GM18520 (cell line): ENCODE measurements at regions not wholly inside any gene's neighbourhood (a gene's known extent, or its start where the extent isn't known, plus 50 kb on each side); places are given as distances from the start of the nearest gene placed in this dataset.
"Not testable (repeated sequence)": the region's sequence is repeated elsewhere in the genome, so short reads cannot be mapped to it uniquely, and the experiment has no call there.

Experiments
- ATAC-seq: cut with Tn5 transposase; IDR thresholded peaks from one replicate; pipeline ENCODE4 v1.9.1; 2021; ENCODE audit not compliant: unreplicated experiment

DNA sequence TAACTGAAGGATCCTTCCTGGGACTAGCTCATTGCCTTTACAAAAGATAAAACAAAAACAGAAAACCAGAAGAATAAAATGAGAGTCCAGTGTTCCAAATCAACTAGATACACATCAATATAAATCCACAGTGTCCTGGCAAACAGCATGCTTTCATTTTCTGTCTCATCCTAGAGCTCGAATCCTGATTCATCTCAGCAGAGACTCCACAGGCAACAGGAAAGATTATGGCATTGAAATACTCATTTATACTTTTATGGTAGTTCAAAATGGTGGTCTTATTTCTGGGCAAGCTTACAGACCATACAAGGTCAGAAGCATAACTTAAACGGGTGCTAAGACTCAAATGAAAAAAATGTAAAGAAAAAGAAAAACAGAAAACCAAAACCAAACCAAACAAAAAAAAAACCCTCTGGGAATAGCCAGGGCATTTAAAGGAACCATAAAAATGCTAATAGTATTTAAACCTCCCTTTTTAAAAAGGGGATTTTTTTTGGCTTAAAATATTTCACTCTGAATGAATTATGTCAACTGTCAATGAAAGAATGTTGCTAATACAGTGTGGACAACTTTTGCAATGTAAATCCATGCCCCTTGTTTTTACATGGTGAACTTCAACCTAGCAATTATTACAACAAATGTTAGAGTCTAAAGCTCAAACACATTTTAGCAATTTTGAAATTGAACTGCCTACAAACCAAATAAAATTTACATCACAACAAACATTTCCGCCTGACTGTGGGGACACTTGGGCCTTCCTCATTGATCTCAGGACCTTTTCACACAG is 57.9 kb downstream of the GPR101 start:
- ATAC-seq: no peak

DNA sequence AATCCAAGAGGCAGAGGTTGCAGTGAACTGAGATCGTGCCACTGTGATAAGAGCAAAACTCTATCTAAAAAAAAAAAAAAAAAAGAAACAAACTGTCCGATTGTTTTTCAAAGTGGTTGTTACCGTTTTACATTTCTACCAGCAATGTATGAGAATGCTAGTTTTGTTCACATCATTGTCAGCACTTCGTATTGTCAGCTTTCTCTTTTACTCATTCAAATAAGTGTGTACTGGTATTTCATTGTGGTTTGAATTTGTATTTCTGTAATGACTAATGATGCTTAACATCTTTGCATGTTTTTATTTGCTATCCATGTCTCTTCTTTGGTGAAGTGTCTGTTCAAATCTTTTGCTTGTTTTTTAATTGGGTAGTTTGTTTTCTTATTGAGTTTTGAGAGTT is 65.8 kb downstream of the GPR101 start:
- no peak for ATAC-seq

GRCh38 chrX:136963973-136964372 is 69.8 kb downstream of the GPR101 start:
- no peak for ATAC-seq

- ATAC-seq: no peak
Measured at GRCh38 chrX:136961594-136962135, 72.1 kb downstream of the GPR101 start.

DNA sequence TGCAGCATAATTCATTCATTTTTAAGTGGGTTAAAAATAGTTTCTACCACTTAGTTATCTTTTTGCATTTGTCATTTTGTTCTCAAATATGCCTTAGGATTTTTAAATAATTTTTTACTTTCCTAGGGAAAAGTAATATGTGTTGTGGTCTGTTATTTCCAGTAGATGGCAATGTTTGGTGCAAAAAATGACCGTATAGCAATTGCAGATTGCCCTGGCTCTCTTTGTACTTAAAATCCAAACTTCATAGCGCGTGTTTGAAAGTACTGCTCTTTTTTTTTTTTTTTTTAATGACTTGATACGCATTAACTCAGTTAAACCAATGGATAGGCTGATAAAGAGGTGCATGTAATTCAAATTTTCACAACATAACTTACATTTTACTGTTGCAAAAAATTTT is 74.4 kb upstream of the RBMX start:
- ATAC-seq: no peak

- peak; percentile 88 for ATAC-seq
Measured at GRCh38 chrX:136953867-136954787, 73.6 kb upstream of the RBMX start.

GRCh38 chrX:136950211-136950610 is 69.7 kb upstream of the RBMX start:
- no peak for ATAC-seq

DNA sequence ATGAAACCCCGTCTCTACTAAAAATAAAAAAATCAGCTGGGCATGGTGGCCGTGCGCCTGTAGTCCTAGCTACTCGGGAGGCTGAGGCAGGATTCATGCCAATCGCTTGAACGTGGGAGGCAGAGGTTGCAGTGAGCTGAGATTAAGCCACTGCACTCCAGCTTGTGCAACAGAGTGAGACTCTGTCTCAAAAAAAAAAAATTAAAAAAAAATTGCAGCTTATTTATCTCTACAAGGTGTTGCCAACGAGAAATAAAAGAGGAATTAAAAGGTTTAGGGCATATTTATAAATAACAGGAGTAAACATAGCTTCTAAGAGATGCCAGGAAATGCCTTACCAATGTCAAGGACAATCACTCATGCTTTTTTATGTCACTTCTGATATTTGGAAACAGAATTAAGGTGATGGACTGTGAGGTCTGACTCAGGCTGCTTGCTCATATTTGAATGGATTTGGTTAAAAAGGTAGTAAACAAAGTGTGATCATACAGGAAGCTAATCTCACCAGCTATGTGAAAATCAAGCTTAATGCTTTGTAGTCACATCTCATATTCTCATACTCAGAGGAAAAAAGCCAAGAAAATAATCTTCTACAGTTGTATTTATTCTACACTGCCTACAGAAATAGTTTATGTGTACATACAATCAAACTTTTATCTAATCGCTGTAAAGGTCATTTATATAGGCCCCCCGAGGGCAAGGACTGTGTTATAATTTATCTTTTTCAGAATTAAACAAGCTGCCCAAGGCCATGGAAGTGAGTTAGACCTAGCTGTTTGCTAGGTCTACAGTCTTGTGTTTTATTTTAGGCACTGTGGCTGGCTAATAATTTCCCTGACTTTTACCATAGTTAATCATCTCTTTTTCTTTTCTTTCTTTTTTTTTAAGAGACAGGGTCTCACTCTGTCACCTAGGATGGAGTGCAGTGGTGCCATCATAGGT is 61.1 kb upstream of the RBMX start:
- no peak for ATAC-seq

- no peak for ATAC-seq
Measured at GRCh38 chrX:136936183-136936549, 55.6 kb upstream of the RBMX start.

DNA sequence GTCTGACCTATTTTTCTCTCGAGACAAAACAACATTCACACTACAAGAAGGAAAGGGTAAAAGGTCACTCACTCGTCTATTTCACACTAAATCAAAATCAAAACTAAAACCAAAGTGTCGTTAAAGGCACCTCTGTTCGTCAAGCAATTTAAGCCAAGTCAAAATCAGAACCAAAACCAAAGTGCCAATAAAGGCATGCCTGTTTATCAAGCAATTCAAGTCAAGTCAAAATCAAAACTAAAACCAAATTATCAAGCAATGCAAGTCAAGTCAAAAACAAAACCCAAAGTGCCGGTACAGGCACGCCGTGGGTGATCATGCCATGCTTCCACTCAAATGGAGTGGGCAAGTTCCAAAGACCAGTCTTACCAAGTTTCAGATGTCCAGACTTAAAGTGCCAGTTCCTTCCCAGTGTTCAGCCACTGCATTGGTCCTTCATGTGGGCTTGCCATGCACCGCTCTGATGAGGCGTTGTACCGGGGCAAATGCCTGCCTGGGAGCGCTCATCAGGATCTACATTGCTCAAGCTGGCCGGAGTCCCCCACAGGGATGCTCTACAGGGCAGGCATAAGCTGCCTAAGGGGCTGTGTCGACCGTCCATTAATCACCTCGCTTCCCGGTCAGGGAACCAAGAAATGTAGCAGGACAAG is 55.1 kb upstream of the RBMX start:
- peak; percentile 61 for ATAC-seq

DNA sequence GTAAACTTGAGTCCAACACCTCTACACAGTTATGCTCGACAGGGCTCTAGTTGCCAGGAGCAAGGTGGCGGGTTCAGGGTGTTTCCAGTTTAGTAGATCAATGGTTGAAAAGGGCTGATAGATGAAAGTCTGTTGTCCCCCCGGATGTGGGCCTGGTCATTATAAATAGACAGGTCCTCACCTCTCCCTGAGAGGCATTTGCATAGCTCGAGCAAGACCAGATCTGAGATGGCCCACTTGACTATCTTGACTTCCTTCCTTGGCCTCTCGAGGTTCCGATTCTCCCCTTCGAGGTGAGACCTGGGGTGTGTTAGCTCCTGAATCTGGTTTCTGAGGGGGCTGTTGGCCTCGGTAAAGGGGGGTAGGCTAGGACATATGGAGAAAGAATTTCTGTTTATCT is 54.1 kb upstream of the RBMX start:
- ATAC-seq: not testable (repeated sequence)

- ATAC-seq: no peak
Measured at GRCh38 chrX:136933611-136934145, 53.2 kb upstream of the RBMX start.

DNA sequence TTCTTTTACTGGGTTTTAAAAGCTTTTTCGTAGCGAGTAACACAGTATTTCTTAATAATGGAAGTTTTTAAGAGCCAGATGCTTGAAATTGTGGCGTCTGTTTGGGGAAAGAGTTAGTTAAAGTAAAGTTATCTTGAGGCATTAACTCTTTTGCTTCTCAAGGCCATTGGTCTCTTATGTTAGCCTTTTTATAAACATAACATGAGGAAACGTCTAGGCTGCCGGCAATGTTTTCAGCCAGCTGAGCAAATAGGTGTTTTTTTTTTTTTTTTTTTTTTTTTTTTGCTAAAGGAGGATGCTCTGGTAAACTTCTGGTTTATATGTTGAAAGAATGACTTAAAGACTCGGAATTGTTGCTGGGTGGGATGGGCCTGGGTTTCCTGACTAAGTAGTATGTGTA is 51.1 kb upstream of the RBMX start:
- ATAC-seq: no peak
